Fibroblast of pulmonary artery (primary cell): ENCODE measurements at regions not wholly inside any gene's neighbourhood (a gene's known extent, or its start where the extent isn't known, plus 50 kb on each side); places are given as distances from the start of the nearest gene placed in this dataset.

ENCODE experiments used
- DNase-seq: peaks from one replicate; pipeline ENCODE4 v3.0.0-alpha.2; 2010; ENCODE audit warnings: low read depth
- H3K4me3 ChIP-seq: replicated peaks from 2 replicates; pipeline ENCODE4 v1.5.1; 2011; ENCODE audit warnings: low read depth, mild to moderate bottlenecking, control low read depth, low read length, moderate library complexity
- TF ChIP-seq, protein P1 (sequence below): IDR thresholded peaks from 2 replicates; pipeline ENCODE4 v1.5.1; 2011; ENCODE audit warnings: mild to moderate bottlenecking, control low read depth, low read length, inconsistent platforms; ENCODE audit errors: missing control alignments

- TF ChIP-seq, protein P1, sequence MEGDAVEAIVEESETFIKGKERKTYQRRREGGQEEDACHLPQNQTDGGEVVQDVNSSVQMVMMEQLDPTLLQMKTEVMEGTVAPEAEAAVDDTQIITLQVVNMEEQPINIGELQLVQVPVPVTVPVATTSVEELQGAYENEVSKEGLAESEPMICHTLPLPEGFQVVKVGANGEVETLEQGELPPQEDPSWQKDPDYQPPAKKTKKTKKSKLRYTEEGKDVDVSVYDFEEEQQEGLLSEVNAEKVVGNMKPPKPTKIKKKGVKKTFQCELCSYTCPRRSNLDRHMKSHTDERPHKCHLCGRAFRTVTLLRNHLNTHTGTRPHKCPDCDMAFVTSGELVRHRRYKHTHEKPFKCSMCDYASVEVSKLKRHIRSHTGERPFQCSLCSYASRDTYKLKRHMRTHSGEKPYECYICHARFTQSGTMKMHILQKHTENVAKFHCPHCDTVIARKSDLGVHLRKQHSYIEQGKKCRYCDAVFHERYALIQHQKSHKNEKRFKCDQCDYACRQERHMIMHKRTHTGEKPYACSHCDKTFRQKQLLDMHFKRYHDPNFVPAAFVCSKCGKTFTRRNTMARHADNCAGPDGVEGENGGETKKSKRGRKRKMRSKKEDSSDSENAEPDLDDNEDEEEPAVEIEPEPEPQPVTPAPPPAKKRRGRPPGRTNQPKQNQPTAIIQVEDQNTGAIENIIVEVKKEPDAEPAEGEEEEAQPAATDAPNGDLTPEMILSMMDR, result no peak
- no peak for DNase-seq
- H3K4me3 ChIP-seq, result no peak overlapping the region
Measured at GRCh38 chr5:18158166-18158565, 523.9 kb downstream of the TAF11L14 start.

GRCh38 chr5:18159331-18159730, 525.1 kb downstream of the TAF11L14 start:
- no peak overlapping the region for H3K4me3 ChIP-seq
- DNase-seq, result no peak
- TF ChIP-seq, protein P1, result no peak

GRCh38 chr5:18171684-18172083, 537.4 kb downstream of the TAF11L14 start:
- H3K4me3 ChIP-seq, result no peak overlapping the region
- TF ChIP-seq, protein P1, result no peak
- DNase-seq, result no peak

DNA sequence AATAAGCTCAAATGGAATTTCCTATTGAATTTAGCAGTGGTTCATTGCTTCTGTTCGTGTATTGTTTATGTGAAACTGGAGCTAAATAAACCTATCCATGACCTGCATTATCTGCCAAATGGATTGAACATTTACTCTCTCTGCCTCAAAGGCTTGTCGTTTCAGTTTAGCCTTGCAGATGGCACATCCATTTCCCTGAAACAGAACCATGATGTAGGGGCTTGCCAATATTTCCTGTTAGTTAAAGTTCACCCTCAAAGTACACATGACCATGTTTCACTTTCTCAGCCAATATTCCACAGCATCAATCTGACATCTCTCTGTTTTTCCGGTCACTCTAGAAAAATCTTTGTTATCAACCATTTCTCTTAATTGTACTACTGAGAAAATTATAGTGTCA, 545.3 kb downstream of the TAF11L14 start:
- DNase-seq, result no peak
- TF ChIP-seq, protein P1, result no peak

DNA sequence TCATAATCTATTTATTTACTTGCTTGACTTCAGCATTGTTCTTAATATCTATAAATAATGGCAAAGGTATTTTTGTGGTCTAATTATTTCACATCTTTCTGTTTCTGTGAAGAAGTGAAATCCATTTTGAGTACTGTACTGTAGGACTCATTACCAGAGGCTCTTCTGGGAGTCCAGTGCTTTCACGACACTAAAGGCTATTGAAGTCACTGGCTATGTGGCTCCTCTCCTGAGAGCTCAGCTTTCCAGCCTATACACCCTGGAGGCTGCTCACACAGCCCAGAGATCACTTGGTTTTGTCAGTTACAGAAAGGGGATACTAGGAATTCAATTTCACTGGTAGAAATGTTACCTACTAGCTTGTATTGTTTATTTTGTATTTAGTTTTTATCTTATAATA, 547.3 kb downstream of the TAF11L14 start:
- TF ChIP-seq, protein P1, result no peak
- no peak overlapping the region for H3K4me3 ChIP-seq
- no peak for DNase-seq

More for the DNA sequence above, 545.3 kb downstream of the TAF11L14 start:
- no peak overlapping the region for H3K4me3 ChIP-seq

- DNase-seq, result no peak
- TF ChIP-seq, protein P1, result no peak
- H3K4me3 ChIP-seq, result no peak overlapping the region
Measured at GRCh38 chr5:18195910-18196309, 561.6 kb downstream of the TAF11L14 start.

- DNase-seq, result no peak
- H3K4me3 ChIP-seq, result no peak overlapping the region
- TF ChIP-seq, protein P1, result no peak
Measured at GRCh38 chr5:18197734-18198133, 563.5 kb downstream of the TAF11L14 start.
